ENCODE measurements at regions not wholly inside any gene's neighbourhood (a gene's known extent, or its start where the extent isn't known, plus 50 kb on each side); places are given as distances from the start of the nearest gene placed in this dataset.

DNA sequence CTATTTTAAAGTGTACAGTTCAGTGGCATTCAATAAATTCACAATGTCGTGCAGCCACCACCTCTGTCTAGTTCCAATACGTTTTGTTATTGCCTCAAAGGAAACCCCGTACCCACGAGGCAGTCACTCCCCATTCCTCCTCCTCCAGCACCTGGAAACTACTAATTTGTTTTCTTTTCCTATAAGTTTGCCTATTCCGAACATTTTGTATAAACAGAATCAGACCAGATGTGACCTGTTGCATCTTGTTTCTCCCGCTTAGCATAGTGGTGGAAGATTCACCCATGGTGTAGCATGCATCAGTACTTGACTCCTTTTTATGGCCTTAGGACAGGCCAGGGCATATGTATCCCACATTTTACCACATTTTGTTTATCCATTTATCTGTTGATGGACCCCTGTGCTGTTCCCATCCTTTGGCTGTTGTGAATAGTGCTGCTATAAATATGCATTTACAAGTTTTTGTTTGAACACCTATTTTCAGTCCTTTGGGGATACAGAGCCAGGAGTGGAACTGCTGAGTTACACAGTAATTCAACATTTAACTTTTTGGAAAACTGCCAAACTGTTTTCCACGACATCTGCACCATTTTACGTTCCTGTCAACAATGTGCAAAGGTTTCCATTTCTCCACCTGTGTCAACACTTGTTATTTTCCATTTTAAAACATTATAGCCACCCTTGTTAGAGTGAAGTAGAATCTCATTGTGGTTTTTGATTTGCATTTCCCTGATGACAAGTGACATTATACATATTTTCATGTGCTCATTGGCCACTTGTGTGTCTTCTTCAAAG is 57.8 kb upstream of the STX18 start:
- DNase-seq (ENCODE audit: low spot score): no peak

GRCh38 chr4:4598851-4599411 is 57.1 kb upstream of the STX18 start:
- DNase-seq (ENCODE audit: low spot score): no peak

DNA sequence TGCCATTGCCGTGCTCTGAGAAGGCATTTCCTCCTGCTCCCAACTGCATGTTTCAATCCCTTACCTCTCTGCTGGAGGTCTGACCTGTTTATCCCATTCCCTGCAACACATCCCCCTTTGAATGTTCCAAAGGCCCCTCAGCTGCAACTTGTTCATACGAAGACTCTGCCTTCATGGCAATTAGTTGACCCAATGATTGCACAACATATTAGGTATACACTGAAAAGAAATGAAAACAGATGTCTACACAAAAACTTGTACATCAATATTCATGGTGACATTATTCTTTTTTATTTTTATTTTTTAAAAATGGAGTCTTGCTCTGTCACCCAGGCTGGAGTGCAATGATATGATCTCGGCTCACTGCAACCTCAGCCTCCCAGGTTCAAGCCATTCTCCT is 54.9 kb upstream of the STX18 start:
- no peak for DNase-seq (ENCODE audit: low spot score)

DNA sequence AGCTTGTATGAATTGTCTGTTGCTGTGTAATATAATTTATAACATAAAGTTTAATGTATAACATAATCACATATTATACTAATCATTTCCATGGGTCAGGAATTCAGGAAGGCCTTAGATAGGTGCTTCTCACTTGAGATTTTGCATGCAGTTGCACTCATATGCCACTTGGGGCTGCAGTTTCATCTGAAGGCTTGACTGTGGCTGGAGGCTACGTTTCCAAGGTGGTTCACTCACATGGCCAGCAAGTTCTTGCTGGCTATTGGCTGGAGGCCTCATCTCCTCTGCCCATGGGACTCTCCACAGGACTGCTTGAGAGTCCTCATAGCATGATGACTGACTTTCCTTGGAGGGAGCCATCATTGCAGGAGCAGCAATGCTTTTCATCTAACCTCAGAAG is 53.4 kb upstream of the STX18 start:
- DNase-seq (ENCODE audit: low spot score): no peak

DNA sequence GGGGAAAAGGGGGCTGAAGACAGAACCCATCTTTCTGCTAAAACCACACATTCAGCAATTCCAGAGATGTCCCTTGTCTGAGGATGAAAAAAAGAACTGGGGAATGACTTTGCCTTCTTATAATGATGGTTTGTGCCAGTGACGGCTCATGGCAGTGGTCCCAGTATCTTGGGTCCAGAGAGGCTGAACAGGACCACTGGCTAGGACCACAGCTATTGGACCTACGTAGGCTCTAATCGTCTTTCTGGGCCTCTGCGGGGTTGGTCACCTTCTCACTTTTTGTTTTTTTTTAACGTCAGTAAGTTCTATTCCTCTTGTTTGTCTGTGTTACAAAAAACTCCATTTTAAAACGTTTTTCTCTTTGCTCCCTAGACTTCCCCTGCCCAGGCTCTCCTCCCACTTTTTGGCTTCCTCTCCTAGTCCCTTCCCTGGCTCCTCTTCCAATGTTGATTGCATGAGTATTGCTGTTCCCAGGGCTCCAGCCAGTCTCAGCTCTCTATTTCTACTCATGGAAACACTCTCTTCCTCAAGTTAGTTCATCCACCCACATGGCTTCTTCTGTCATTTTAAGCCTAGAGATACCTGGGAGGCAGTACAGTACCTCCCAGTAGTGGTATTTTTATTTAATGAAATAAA is 52.6 kb upstream of the STX18 start:
- no peak for DNase-seq (ENCODE audit: low spot score)

DNA sequence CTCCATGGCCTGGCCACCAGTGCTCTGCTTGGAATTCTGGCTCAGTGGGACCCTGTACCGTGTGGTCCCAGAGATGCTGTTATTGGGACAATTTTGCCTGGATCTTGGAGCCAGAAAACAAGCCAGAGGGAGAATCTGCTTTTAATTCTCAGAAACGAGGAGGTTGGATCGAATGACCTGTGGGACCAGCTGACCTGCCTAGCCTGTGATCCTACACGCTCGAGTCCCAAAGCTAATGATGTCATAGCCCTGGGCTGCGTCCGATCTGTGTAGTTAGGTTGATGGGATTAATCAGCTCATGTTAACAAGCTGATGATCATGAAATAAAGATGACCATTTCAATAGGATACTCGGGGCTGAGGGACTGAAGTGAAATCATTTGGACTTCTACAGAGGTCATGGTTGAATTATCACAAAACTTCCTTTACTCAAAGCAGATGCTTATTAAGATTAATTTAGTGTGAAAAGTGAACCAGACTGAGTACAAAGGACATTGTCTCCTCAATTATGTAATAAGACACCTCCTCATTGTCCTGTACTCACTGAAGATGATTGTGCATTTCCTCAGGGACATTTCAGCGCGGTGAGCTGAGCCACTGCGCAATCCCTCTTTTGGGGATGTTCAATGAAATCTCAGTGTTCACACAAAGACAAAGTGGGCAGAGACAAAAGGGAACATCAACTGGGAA is 51.9 kb upstream of the STX18 start:
- no peak for DNase-seq (ENCODE audit: low spot score)

DNA sequence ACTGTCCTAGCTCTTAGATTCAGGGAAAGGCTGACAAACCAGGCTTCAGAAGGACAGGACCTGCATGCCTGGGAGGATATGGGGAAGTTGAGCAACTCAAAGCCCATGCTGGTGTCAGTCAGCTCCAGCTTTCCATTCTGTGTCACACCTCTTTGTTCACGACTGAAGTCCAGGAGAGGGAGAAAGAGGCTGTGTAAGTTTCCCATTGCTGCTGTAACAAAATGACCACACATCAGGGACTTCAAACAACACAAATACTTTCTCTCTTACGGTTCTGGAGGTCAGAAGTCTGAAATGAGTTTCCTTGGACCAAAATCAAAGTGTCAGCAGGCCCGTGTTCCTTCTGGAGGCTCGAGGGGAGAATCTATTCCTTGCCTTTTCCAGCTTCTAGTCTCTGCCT is 50.6 kb upstream of the STX18 start:
- no peak for DNase-seq (ENCODE audit: low spot score)

All from hematopoietic multipotent progenitor cell treated with erythropoietin and hydrocortisone succinate and interleukin-3 and kit ligand, for 17 days (in vitro differentiated cells).